ENCODE measurements at regions not wholly inside any gene's neighbourhood (a gene's known extent, or its start where the extent isn't known, plus 50 kb on each side); places are given as distances from the start of the nearest gene placed in this dataset.

- no peak for TF ChIP-seq CTCF (IDR thresholded peaks at IDR 0.05)
- TF ChIP-seq ZFX (IDR thresholded peaks at IDR 0.05; ENCODE audit: borderline replicate concordance) = no peak
- H3K27ac ChIP-seq = no peak overlapping the region
Measured at GRCh38 chr12:111158992-111159391, 209.9 kb downstream of the PHETA1 start.

GRCh38 chr12:111157486-111157885 is 211.4 kb downstream of the PHETA1 start:
- TF ChIP-seq CTCF (IDR thresholded peaks at IDR 0.05) = no peak
- no peak for TF ChIP-seq ZFX (IDR thresholded peaks at IDR 0.05; ENCODE audit: borderline replicate concordance)
- H3K27ac ChIP-seq = no peak overlapping the region

- H3K27ac ChIP-seq = no peak overlapping the region
Measured at GRCh38 chr12:111156304-111156703, 212.6 kb downstream of the PHETA1 start.

GRCh38 chr12:111155521-111155920 is 213.4 kb downstream of the PHETA1 start:
- no peak for TF ChIP-seq CTCF (IDR thresholded peaks at IDR 0.05)
- no peak for TF ChIP-seq ZFX (IDR thresholded peaks at IDR 0.05; ENCODE audit: borderline replicate concordance)
- no peak overlapping the region for H3K27ac ChIP-seq

More at GRCh38 chr12:111156304-111156703, 212.6 kb downstream of the PHETA1 start:
- TF ChIP-seq CTCF (IDR thresholded peaks at IDR 0.05) = no peak; the same call in 1 of the 2 replicates
- no peak for TF ChIP-seq ZFX (IDR thresholded peaks at IDR 0.05; ENCODE audit: borderline replicate concordance)

- TF ChIP-seq ZFX (IDR thresholded peaks at IDR 0.05; ENCODE audit: borderline replicate concordance) (no peak), CTCF (IDR thresholded peaks at IDR 0.05) (no peak)
- no peak overlapping the region for H3K27ac ChIP-seq
Measured at GRCh38 chr12:111155020-111155419, 213.9 kb downstream of the PHETA1 start.

GRCh38 chr12:111154147-111154834 is 214.6 kb downstream of the PHETA1 start:
- no peak overlapping the region for H3K27ac ChIP-seq

More at GRCh38 chr12:111154147-111154834, 214.6 kb downstream of the PHETA1 start:
- no peak for TF ChIP-seq CTCF (IDR thresholded peaks at IDR 0.05)
